ENCODE measurements at regions not wholly inside any gene's neighbourhood (a gene's known extent, or its start where the extent isn't known, plus 50 kb on each side); places are given as distances from the start of the nearest gene placed in this dataset.

DNA sequence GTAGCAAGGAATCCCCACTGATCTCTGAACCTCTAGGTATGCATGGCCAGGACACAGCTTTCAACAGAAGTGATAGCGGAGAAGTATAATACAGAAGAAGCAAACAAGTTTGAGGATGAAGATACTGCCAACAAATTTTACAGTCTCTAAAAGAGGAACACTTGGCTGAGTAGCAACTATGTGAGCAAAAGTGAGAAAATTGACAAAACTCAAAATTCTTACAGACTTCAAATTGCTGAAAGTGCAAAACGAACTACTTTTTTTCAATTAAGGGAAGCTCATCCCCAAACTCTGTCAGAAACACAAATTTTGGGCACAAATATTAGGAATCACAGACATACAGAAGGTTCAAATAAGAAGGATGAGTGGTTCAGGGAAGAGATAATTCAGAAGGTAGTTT lies 1324.6 kb downstream of the LRFN5 start:
- no peak for DNase-seq (ENCODE audit: low spot score)

DNA sequence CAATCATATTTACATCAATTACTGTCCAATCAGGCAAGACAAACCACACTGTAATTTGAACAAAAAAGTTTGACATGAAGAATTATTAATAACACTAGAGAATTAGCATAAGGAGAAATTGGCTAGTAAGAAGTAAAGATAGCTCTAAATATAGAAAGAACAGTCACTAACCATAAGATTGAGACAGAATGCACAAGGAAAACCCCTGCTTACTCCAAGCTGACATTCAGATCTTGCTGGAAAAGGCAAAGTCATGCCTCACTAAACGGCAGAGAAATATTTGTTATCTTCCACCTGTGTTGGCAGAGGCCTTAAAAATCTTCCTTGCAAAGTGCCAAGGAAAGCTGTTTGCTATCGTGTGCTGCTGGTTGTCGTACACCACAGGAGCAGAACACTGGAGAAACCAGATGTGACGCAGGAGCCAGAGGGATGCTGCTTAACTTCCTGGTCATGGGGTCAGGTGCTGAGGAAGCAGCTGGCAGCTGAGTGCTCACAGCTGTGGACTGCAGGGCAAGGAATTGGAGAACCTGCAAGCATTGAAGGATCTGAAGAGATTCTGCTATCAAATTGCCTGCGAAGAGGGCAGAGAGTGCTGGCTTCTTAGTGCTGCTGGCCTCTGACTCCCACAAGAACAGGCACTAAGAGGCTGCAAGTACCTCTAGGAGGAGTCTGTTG lies 1323.3 kb downstream of the LRFN5 start:
- DNase-seq (ENCODE audit: low spot score), result no peak

DNA sequence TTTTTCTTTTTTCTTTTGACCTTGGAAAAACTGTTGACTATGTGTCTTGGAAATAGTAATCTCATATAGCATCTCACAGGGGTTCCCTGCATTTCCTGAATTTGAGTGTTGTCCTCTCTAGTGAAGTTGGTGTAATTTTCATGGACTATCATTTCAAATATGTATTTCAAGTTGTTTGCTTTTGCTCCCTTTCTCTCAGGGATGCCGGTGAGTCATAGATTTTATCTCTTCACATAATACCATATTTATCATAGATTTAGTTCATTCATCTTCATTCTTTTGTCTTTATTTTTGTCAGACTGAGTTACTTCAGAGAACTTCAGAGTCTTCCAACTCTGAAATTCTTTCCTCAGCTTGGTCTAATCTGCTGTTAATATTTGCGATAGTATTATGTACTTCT lies 1320.6 kb downstream of the LRFN5 start:
- DNase-seq (ENCODE audit: low spot score), result no peak

GRCh38 chr14:42921901-42922300 lies 1315.2 kb downstream of the LRFN5 start:
- no peak for DNase-seq (ENCODE audit: low spot score)

- no peak for DNase-seq (ENCODE audit: low spot score)
These were observed 1311.9 kb downstream of the LRFN5 start for GRCh38 chr14:42918615-42919014.

DNA sequence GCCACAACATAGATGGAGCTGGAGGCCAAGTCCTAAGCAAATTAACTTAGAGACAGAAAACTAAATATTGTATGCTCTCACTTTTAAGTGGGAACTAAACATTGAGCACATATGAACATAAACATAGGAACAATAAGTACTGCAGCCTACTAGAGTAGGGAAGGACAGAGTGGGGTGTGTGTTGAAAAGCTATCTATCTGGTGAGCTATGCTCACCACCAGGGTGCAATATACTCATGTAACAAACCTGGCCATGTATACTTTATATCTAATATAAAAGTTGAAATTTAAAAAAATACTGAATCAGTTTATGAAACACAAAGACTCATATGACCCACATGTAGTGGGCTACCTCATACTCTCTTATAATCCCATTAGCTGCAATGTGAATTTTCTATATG lies 1305.0 kb downstream of the LRFN5 start:
- no peak for DNase-seq (ENCODE audit: low spot score)

DNA sequence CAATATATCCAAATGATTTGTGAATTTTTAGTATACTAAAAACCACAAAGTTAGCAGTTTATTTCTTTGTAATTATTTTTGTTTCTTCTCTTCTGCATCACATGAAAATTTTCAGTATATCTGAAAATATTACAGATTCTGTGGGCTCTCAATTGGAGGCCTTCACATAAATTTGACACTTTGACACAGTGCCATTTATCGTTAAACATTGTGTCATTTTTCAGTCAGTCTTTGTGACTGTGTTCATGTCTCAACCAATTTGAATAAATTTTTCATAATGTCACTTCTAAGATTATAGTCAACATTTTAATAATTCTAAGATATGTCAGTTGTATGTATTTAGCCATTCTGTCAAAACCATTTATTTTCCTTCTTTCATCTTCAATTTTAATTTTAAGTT lies 1303.0 kb downstream of the LRFN5 start:
- DNase-seq (ENCODE audit: low spot score), result no peak

DNA sequence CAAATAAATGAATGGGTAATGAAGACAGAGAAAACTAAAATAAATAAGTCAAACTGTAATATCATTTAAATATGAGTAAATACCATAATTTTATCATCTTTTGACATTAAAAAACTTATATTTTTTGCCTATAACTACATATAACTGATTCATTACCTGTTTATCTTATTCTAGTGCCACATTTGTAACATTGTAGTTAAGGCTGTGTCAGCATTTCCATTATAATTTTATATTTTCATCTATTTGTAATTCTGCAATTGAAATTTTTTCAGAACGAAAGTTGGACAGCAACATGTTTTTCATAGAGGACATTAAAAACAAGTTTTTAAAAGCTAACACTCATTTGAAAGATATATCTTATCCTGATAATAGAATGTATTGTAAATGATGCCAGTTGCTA lies 1286.5 kb downstream of the LRFN5 start:
- no peak for DNase-seq (ENCODE audit: low spot score)

DNA sequence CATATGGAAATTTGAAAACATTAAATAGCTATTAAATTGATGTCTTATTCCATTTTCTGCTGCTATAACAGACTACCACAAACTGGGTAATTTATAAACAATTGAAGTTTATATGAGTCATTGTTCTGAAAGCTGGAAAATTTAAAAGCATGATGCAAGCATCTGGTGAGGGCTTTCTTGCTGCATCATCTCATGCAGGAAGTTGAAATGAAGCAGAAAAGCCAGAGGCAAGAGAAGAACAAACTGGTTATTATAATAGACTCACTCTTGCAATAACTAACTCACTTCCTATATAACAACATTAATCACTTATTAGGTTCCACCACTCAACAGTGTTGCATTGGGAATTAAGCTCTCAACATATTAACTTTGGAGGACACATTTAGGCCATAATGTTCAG lies 1277.4 kb downstream of the LRFN5 start:
- no peak for DNase-seq (ENCODE audit: low spot score)

GRCh38 chr14:42877716-42878115 lies 1271.0 kb downstream of the LRFN5 start:
- no peak for DNase-seq (ENCODE audit: low spot score)

DNA sequence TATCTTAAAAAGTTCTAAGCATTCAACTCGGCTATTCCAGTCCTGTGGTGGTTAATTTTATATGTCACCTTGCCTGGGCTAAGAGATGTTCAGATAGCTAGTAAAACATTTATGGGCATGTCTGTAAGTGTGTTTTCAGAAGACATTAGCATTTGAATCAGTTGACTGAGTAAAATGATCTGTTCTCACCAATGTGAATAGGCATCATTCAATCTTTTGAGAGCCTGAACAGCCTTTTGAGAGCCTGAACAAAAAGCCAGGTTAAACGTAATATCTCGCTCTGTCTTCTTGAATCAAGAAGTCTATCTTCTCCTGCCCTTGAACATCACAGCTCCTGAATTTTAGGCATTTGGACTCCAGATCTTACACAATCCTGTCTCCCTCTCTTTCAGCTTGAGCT lies 1266.1 kb downstream of the LRFN5 start:
- no peak for DNase-seq (ENCODE audit: low spot score)

GRCh38 chr14:42869681-42870080 lies 1263.0 kb downstream of the LRFN5 start:
- no peak for DNase-seq (ENCODE audit: low spot score)

DNA sequence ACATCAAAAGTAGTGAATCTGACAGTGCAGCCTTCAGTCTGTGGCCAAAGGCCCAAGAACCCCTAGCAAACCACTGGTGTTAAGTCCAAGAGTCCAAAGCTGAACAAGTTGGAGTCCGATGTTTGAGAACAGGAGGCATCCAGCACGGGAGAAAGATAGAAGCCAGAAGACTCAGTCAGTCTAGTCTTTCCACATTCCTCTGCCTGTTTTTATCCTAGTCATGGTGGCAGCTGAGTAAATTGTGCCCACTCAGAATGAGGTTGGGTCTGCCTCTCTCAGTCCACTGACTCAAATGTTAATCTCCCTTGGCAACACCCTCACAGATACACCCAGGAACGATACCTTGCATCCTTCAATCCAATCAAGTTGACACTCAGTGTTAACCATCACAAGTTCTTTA lies 1255.4 kb downstream of the LRFN5 start:
- DNase-seq (ENCODE audit: low spot score), result no peak

GRCh38 chr14:42860371-42860770 lies 1253.7 kb downstream of the LRFN5 start:
- no peak for DNase-seq (ENCODE audit: low spot score)

- DNase-seq (ENCODE audit: low spot score), result no peak
These were observed 1249.4 kb downstream of the LRFN5 start for GRCh38 chr14:42856106-42856505.

- DNase-seq (ENCODE audit: low spot score), result no peak
These were observed 1248.4 kb downstream of the LRFN5 start for GRCh38 chr14:42855085-42855484.

DNA sequence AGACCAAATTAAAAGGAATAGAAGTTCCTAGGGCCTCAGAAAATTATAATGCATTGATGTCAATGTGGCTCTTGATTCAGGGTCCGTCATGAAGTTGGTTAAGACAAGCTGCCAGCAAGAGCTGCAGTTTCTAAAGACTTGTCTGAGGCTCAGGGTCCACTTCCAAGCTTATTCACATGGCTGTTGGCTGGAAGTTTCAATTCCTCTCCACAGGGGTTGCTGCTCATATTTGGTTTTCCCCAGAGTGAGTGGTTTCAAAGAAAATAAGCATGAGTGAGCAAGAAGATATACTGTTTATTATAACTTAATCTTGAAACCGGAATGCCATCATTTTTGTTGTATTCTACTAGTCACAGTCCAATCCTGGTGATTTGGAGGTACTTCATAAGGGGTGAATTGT lies 1247.4 kb downstream of the LRFN5 start:
- DNase-seq (ENCODE audit: low spot score), result no peak

DNA sequence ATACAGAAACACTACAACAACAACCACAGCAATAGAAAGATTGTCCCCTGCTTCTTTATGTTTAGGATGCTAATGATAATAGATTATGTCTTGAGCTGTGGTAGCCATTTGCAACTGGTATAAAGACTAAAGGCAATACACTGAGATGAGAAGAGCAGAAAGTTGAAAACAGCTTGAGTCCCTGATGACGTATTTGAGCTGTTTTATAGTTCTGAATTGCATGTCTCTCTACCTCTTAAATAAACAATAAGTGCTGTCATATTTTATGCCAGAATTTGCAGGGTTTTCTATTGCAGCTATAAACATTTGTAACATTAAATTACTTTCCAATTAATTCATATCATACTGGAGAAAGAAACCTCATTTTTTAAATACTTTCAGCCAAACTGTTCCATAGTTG lies 1242.0 kb downstream of the LRFN5 start:
- DNase-seq (ENCODE audit: low spot score), result no peak

- DNase-seq (ENCODE audit: low spot score), result no peak
These were observed 1208.1 kb downstream of the LRFN5 start for GRCh38 chr14:42814817-42815216.

GRCh38 chr14:42806909-42807315 lies 1200.2 kb downstream of the LRFN5 start:
- no peak for DNase-seq (ENCODE audit: low spot score)

DNA sequence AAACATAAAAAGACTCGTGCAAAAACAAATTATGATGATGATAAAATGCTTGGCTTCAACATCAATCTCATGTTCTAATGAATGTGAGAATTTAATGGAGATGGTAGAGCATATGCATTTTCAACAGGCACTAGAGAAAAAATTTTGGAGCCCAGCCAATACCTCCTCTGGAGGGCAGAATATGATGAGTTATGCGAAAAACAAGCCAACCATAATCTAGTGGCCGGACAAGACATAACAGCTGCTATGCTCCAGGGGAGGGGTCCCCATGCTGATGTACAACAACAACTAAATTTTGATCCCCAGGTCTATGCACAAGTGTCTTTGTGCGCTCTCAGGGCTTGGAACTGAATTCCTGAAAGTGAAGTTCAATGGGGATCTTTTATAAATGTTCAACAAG lies 1197.5 kb downstream of the LRFN5 start:
- no peak for DNase-seq (ENCODE audit: low spot score)

- DNase-seq (ENCODE audit: low spot score), result no peak
These were observed 1195.7 kb downstream of the LRFN5 start for GRCh38 chr14:42802346-42802745.

DNA sequence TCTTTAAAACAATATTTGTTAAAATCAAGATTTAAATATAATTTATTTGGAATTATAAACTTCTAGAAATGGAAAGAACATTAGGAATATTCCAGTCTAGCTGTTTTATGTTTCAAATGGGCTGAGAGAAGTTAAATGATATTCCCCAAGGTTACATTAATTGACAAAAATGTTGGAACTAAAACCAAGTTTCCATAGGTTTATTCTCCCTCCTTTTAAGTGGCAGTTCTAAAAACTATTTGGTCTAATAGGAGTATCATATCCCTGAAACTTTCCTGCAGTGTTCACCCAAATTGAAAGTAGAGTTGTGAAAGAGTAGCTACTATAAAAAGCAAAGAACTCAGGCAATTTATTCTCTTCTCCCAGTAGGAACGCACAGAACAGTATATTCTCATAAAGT lies 1185.5 kb downstream of the LRFN5 start:
- DNase-seq (ENCODE audit: low spot score), result no peak

GRCh38 chr14:42782754-42783153 lies 1176.1 kb downstream of the LRFN5 start:
- no peak for DNase-seq (ENCODE audit: low spot score)

DNA sequence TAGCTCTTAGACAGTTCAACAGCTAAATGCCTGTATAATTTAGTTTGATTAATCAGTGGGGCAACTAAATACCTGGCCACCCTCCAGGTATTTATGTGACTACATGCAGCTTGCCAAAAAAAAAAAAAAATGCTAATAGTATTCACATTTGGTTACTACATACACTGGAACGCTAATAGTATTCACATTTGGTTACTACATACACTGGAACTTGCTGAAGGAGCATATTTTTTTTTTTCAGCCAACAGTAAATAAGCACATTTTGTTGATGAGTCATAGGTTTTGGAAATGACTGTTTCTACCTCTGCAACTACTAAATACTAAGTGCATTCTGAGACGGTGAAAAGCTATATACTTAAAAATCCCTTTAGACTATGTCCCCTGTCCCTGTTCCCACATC lies 1172.3 kb downstream of the LRFN5 start:
- DNase-seq (ENCODE audit: low spot score), result no peak

Data from hepatic stellate cell (primary cell).